NCI-H510A treated with DMSO at 0.1 percent for 48 hours (cell line): ENCODE measurements at regions not wholly inside any gene's neighbourhood (a gene's known extent, or its start where the extent isn't known, plus 50 kb on each side); places are given as distances from the start of the nearest gene placed in this dataset.

Experiments
- DNase-seq: peaks from one replicate; lab custom pipeline; 2025; lab: John Stamatoyannopoulos, UW

DNA sequence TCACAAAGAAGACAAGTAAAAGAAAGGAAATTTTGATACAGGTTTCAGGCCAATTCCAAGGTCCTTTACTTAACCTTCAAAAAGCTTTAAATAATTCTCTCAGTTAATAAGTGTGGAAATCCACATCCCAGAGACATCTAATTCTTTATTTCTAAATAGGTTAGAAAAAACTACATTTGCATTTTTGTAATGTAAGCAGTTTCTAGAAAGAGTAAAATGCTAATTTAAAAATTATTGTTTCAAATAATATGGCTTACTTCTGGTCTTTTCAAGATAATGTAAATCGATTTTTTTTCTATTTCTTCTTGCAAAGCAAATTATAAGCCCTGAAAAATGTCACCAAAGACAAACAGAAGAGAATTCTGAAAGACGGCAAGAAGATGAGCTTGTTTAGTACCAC is 180.4 kb upstream of the HHIP start:
- DNase-seq: no peak

DNA sequence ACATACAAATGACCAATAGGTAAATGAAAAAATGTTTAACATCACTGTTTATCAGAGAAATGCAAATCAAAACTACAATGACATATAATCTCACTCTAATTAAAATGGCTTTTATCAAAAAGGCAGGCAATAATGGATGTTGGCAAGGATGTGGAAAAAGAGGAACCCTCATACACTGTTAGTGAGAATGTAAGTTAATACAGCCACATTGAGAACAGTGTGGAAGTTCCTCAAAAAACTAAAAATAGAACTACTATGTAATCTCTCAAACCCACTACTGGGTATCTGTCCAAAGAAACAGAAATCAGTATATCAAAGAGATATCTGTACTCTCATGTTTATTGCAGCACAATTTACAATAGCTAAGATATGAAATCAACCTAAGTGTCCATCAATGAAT is 165.9 kb upstream of the HHIP start:
- no peak for DNase-seq

DNA sequence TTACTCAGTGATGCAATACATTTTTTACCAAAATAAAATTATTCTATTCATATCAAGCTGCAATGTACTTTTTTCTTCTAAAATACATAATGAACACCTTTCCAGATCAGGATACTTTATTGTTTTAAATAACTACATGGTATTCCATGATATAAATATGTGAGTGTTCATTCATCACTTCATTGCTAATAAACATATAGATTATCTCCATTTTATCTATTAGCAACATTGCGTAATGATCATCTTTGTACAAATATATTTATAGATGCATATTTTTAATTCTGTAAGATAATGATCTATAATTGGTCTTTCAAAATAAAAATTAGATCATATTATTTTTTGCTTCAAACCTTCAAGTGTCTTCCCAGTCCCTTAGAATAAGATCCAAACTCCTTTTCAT is 156.1 kb upstream of the HHIP start:
- DNase-seq: no peak

DNA sequence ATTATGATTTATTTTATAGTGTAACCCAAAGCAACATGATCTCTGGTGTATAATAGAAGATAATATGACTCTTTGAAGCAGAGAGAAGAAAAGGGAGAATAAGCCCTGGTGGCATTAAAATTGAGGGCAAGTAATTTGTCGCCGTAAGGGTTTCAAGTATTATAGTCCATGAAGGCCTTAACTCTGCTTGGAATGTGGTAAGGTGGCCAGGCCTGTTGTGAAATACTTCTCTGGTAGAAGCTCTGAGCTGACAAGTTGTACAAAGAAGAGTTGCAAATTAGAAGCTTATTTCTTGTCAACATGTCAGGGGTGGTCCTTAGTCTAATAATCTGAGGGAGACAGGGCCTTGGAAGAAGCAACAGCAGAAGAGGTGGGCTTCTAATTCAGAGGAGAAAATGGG is 151.7 kb upstream of the HHIP start:
- no peak for DNase-seq

DNA sequence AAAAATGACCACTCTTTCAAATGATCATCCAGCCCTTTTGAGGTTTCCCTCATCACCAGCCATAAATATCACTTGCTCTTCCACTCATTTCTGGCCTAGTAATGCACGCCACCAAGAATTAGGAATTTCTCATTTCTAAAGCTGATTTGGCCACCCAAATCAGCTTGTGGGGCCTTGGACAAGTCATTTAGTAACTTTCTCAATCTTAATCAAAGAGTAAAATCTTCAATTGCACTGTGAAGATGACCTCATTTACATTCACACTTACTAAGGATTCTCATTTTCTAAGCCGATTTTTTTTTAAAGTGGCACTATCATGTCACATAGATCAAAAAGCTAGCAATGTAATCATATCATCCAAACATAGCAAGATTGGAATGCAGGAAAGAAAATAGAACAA is 150.0 kb upstream of the HHIP start:
- DNase-seq: no peak

DNA sequence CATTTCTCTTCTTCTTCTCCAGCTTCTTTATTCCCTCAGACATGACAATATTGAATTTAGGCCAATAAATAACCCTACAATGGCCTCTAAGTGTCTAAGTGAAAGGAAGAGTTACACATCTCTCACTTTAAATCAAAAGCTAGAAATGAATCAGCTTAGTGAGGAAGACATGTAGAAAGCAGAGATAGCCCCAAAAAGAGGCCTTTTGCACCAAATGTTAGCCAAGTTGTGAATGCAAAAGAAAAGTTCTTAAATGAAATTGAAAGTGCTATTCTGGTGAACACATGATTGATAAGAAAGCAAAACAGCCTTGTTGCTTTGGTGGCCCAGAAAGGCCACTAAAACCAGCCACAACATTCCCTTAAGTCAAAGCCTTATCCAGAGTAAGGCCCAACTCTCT is 146.2 kb upstream of the HHIP start:
- no peak for DNase-seq

DNA sequence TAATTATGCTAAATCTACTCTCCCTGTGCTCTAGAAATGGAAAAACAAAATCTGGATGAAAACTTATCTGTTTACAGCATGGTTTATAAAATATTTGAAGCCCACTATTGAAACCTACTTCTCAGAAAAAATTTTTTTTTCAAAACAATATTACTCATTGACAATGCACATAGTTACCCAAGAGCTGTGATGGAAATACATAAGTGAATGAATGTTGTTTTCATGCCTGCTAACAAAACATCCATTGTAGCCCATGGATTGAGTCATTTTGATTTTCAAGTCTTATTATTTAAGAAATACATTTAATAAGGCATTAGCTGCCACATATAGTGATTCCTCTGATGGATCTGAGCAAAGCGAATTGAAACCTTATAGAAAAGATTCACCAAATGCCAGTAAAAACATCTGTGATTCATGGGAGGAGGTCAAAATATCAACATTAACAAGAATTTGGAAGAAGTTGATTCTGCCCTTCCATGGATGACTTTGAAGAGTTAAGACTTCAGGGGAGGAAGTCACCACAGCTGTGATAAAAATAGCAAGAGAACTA is 144.7 kb upstream of the HHIP start:
- no peak for DNase-seq

DNA sequence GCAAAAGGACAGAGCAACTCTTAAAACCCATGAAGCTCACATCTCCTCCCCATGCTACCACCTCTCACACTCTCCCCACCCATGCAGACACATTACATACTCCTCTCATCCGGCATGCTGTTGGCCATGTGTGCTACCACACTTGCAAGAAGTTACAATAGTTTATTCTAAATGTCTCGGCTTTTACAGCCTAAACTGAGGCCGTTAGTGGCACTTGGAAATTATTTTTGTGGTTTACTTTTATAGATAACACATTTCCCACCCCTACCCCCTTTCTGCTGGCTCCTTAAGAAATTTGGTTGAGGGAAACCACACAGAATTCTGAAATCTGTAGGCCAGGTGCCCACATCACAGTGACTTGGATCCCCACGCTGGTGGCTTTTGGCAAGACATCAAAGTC is 141.1 kb upstream of the HHIP start:
- DNase-seq: no peak

DNA sequence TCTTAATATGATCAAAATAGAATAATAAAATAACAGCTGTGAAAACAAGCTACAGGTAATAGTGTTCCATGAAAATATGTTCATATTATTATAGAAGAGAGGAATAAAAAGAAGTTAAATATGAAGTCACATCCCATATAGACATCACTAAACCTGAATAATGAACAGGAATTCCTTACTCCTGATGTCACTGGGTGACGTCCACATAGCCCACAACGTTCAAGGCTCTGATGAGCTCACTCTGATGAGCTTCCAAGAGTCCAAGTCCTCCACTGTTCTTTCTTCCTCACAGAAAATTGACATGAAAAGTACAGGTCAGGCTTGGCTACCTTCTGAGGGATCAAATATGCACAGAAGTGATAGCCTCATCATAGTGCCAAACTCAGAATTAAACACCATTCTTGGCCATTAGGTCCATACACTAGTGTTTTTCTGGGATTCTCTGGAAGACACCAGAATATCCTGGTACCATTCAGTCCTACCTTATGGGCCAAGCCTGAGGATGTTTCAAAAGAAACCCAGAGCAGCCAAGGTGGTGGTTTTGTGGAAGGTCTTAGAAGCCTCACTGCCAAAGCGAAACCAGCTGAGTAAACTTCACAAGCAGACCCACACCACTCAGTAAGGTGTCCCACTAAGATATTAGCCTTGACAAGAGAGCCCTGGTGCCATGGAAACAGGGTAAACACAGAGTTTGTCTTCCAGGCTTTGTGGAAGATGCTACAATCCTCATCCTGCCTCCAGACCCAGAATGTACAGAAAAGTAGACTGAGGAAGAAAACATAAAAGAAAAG is 138.4 kb upstream of the HHIP start:
- DNase-seq: no peak

DNA sequence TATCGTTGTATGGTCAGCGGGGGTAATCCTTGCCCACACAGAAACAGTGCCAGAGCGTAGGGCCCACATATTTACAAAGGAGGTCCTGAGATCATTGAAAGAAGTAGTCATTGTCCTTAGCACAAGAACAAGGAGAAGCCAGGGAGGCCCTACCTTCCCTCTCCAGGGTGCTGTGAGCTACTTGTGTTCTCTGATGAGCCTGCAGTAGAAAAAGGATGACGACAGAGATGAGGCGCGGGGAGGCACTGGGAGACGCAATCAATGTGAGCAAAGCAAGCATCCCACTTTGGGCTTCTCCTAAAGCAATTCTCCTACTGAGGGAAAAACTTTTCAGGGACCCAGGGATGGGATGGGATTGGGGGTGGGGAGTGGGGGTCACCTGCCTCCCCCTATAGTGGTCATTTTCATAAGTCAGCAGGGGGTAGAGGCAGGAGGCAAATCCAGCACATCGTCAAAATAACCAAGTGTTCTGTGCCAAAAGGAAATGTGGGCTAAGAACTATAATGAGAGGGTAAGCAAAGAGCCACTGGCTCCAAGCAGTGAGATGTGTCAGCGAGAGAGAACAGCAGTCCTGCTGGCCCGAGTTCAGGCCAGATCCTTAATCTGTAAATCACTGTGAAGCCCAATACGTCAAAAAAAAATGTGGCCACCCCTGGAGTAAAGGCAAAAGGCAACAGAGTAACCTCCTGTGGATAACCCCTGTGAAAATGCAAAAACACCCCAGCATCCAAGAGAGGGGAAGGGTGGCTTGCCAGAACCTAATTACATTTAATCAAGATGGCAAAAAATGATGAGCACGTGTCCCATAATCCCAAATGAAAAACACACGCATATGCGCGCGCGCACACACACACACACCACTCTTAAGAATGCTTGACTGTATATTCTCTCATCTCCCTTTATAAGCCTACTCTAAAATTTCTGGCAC is 136.6 kb upstream of the HHIP start:
- no peak for DNase-seq

DNA sequence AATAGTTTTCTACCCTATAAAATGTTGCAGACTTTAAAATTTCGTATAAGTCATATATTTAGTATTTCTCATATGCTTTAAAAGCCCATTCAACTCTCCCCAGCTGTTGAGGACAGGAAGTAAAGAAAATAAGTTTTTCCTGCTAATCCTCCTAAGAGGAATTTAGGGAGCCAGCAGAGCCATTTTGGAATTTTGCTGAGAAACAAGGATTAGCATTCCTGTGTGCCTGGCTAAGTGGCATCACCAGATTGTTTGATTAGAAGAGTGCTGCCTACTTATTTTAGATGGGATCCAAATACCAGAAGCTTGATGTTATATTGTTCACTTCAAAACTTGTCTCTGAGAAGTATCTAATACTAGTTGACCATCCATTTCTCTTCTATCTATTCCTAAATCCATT is 131.2 kb upstream of the HHIP start:
- DNase-seq: no peak

DNA sequence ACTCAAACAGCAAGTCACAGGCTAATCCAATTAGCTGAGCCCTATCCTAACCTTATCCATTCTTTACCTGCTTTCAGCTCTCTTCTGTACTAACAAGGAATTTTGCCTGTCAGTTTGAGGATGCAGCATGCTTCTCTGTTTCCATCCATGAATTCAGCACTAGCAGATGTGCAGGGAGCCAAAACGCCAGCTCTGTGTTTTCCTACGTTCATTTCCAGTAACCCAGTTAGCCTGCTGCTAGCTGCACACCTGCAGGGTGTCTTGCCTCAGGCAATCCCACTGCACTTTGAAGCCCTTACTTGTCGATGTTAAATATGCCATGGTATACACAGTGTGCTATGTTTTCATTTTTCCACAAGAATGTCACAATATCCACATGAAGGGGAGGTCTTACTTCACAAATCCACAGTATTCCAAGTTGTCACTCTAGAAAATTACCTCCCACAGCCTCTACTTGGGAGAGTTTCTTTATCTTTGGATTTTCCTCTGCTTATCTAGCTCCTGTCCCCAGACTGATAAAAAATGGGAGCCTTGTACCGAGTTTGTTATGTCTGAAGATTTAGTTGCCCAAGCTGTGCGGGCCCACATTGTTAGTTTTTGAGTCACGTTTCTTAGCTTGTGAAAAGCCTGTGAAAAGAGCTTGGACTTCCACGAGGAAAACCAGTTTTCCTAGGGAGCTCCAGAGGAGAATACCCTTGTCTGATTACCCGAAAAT is 127.6 kb upstream of the HHIP start:
- no peak for DNase-seq

DNA sequence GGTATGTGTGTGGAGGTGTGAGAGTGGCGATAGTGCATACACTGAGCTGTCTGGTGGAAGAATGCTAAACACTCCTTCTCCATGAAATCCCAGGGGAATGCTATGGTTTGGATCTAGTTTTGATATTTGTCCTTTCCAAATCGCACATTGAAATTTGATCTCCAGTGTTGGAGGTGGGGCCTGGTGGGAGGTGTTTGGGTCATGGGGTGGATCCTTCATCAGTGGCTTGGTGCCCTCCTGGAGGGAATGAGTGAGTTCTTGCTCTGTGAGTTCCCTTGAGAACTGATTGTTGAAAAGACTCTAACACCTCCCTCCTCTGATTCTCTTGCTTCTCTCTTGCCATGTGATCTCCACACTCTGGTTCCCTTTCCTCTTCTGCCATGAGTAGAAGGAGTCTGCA is 114.1 kb upstream of the HHIP start:
- DNase-seq: no peak

DNA sequence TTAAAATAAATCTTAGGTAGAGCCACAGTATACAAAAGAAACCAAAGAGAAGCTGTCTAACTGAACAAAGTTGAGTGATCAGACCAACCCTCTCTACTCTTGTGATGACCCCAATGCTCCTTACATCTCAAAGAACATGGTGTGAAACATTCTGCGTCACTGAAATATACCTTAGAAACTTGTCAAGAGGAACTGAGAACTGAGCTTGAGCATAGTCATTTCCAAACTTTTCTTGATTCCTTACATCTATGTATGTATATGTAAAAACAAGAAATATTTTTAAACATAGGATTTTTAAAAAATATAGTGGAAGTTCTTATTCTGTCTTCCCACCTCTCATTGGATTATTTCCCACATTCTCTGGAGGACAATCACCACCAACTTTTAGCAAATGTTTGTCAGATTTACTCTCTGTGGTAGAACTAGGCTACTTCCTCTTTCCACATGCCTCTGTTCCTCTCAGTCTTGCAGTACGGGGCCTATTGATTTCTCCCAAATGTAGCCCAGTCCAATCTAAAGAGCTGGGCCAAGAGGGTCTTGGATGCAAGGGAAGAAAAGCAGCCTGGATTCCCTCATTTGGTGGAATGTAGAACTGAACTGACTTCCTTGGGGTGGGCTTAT is 98.2 kb upstream of the HHIP start:
- DNase-seq: no peak

DNA sequence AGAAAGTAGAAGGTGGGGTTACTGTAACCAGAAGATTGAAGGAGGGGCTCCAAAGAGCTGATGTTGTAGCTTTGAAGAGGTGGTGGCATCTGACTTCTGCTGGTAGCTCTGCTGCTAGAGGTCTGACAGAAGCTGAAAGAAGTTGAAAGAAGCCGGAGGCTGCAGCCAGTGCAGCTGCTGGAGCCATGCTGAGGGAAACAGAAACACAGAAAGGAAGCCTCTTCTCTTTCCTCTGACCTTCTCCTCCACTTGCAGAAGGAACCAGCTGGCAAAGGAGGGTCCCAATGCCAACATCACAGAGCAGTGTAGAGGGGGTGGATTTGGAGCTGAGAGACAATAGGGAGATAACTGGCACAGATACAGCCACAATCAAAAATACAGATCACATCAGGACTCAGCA is 89.3 kb upstream of the HHIP start:
- no peak for DNase-seq

DNA sequence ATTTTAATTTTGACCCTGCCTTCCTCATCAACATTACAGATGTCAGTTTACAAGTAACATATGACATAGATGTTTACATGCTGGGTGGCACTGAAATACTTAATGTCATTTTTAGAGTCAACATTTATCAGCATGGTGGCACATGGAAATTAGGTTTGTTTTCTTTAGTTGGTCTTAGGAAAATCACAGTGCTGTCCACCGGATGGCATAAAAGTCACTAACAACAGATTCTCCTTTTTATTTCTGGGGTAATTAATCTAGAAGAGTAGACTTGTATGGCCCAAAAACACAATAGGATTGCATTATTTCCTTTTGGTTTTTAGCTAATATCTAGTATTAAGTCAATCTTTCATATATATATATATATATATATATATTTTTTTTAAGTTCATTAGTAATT is 88.6 kb upstream of the HHIP start:
- no peak for DNase-seq

DNA sequence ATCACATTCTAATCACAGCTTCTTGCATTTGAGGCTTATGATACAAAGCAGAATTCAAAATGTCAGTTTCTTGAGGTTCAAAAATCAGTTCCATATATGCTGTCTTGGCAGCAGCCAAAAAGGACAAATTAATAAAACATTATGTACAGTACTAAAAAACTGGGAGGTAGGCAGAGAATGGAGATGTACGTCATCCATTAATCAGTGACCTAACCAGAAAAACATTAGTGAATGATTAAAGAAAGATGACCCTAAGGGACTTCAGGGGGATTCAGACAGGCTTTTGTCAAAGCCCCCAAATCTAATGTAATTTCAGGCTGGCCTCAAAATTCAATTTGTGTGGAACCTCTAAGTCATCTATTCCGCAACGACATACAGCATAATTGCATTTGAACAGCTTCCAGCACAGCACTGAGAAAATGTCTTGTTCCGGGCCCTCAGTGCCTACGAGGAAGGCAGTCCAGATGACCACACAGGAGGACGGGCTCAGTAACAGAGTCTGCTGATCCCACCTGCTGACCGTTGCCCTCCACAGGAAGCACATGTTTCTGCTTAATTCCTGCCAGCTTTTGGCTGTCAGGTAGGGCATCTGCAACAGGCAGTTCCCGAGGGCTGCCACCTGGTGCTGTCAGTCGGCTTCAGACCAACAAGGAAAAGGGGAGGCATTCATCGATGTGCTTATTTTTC is 83.8 kb upstream of the HHIP start:
- no peak for DNase-seq

DNA sequence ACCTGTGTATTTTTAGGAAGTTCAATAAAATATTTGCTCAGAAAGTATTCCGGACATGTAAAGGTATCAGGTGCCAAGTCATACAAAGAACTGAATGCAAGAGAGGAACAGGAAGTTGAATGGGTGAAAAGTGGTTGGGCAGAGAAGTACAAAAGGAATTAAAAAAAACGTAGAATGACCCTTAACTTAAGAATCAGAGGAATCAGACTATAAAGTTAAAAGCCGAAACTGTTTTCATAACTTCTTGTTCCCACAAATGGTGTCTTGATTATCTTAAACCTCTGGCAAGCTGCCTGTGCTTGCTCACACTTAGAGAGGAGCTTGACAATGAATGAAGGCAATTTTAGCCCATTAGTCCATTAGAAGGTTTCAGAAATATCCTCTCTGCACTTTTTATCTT is 81.6 kb upstream of the HHIP start:
- DNase-seq: no peak

DNA sequence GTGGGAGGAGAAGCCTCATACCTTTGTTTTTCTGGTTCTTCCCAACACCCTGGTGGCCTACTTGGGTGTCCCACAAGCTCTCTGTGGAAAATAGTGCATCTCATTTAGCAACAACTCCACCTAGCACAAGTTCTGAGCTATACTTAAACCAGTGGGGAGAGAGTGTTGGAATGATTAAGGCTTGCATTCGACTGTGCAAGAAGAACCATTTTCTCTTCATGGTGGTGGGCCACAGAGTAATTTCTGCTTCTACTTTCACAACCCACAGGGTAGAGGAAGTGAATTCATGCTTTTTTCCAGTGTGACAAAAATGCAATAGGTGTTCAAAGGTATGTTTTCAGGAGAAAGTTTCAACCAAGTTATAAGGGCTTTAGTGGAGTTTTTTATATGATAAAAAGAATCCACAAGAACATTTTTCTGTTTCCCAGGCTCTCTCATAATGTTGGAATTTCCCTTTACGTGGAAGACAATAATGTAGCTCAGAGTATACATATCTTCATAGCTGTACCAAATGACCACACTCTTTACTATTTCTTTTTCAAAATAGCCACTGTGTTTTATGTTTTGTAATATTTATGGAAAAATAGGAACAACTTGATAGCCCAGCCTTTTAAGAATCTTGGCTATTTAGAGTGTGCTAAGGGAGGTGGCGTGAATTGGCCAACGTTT is 80.3 kb upstream of the HHIP start:
- DNase-seq: no peak

DNA sequence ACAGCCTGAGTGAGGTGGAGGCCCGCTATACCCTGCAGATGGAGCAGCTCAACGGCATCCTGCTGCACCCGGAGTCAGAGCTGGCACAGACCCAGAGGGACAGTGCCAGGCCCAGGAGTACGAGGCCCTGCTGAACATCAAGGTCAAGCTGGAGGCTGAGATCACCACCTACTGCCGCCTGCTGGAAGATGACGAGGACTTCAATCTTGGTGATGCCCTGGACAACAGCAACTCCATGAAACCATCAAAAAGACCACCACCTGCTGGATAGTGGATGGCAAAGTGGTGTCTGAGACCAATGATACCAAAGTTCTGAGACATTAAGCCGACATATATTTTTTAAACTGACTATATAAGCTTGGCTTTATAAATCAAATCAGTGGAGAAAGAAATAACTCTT is 73.3 kb upstream of the HHIP start:
- no peak for DNase-seq

DNA sequence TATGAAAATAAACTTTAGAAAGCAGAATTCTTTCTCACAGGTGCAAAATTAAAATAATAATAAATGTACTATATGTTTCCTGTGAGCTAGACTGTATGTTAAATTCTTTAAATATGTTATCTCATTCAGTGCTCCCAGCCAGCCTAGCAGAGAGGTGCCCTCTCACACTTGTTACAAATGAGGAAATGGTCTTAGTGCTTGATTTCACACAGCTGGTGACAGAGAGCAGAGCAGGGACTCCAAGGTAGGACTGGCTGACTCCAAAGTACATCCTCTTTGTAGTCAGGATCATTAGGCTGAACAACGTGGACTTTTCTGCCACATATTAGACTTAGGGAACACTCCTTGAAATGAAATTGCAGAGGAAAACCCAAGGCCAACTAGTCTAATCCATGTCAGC is 72.0 kb upstream of the HHIP start:
- no peak for DNase-seq
